Endothelial cell (in vitro differentiated cells): ENCODE measurements at regions not wholly inside any gene's neighbourhood (a gene's known extent, or its start where the extent isn't known, plus 50 kb on each side); places are given as distances from the start of the nearest gene placed in this dataset.

Experiments used
- DNase-seq: peaks from one replicate; pipeline ENCODE4 v3.0.0; 2021; ENCODE audit warnings: low spot score
- H3K27ac Mint-ChIP-seq: one replicate; pipeline ENCODE4 v1.8.0; 2021; ENCODE audit warnings: mixed read lengths, inconsistent platforms; ENCODE audit not compliant: unreplicated experiment
- H3K27me3 Mint-ChIP-seq: one replicate; pipeline ENCODE4 v1.8.0; 2021; ENCODE audit warnings: mild to moderate bottlenecking, moderate library complexity, mixed read lengths, inconsistent platforms; ENCODE audit not compliant: unreplicated experiment
- H3K36me3 Mint-ChIP-seq: one replicate; pipeline ENCODE4 v1.8.0; 2021; ENCODE audit warnings: mild to moderate bottlenecking, low read depth, mixed read lengths, inconsistent platforms; ENCODE audit not compliant: unreplicated experiment
- H3K4me1 Mint-ChIP-seq: one replicate; pipeline ENCODE4 v1.8.0; 2021; ENCODE audit warnings: mild to moderate bottlenecking, mixed read lengths, inconsistent platforms; ENCODE audit not compliant: unreplicated experiment
- H3K4me3 Mint-ChIP-seq: one replicate; pipeline ENCODE4 v1.8.0; 2021; ENCODE audit warnings: mild to moderate bottlenecking, mixed read lengths, inconsistent platforms; ENCODE audit not compliant: unreplicated experiment
- H3K9me3 Mint-ChIP-seq: one replicate; pipeline ENCODE4 v1.8.0; 2021; ENCODE audit warnings: mixed read lengths, inconsistent platforms; ENCODE audit not compliant: unreplicated experiment
- CTCF ChIP-seq: fragments of 200-600 bp; sonication (generic); IDR thresholded peaks from one replicate; pipeline ENCODE4 v1.5.0; 2021; ENCODE audit warnings: antibody characterized with exemption; ENCODE audit not compliant: unreplicated experiment

GRCh38 chr1:190578017-190578416 lies 100.4 kb upstream of the BRINP3 start:
- Mint-ChIP-seq H3K27ac (no peak overlapping the region), H3K4me1 (no peaks in the 10 kb centered on the region), H3K4me3 (no peak overlapping the region), H3K36me3 (no peaks in the 10 kb centered on the region), H3K9me3 (no peaks in the 10 kb centered on the region), H3K27me3 (no peaks in the 10 kb centered on the region)
- no peak for TF ChIP-seq CTCF
- no peak for DNase-seq

- no peaks in the 10 kb centered on the region for H3K36me3 Mint-ChIP-seq
These were observed 100.9 kb upstream of the BRINP3 start for GRCh38 chr1:190578526-190578925.

GRCh38 chr1:190579552-190580193 lies 102.0 kb upstream of the BRINP3 start:
- no peak for TF ChIP-seq CTCF
- Mint-ChIP-seq H3K36me3 (no peaks in the 10 kb centered on the region), H3K4me3 (no peak overlapping the region), H3K4me1 (no peaks in the 10 kb centered on the region), H3K9me3 (no peaks in the 10 kb centered on the region), H3K27ac (no peak overlapping the region), H3K27me3 (no peaks in the 10 kb centered on the region)
- DNase-seq = no peak

More at GRCh38 chr1:190578526-190578925, 100.9 kb upstream of the BRINP3 start:
- no peak for TF ChIP-seq CTCF
- Mint-ChIP-seq H3K4me3 (no peak overlapping the region), H3K27me3 (no peaks in the 10 kb centered on the region), H3K4me1 (no peaks in the 10 kb centered on the region), H3K9me3 (no peaks in the 10 kb centered on the region), H3K27ac (no peak overlapping the region)
- DNase-seq = no peak

- TF ChIP-seq CTCF = no peak
- no peaks in the 10 kb centered on the region for H3K36me3 Mint-ChIP-seq
- H3K27ac Mint-ChIP-seq = no peak overlapping the region
- DNase-seq = no peak
- H3K27me3 Mint-ChIP-seq = no peaks in the 10 kb centered on the region
- H3K4me1 Mint-ChIP-seq = no peaks in the 10 kb centered on the region
- H3K9me3 Mint-ChIP-seq = no peaks in the 10 kb centered on the region
- no peak overlapping the region for H3K4me3 Mint-ChIP-seq
These were observed 106.2 kb upstream of the BRINP3 start for GRCh38 chr1:190583862-190584261.

GRCh38 chr1:190588424-190588823 lies 110.8 kb upstream of the BRINP3 start:
- Mint-ChIP-seq H3K4me1 (no peaks in the 10 kb centered on the region), H3K9me3 (no peaks in the 10 kb centered on the region), H3K36me3 (no peaks in the 10 kb centered on the region), H3K27ac (no peak overlapping the region), H3K4me3 (no peak overlapping the region), H3K27me3 (peaks cover 2% of the 10 kb centered on the region)
- no peak for DNase-seq
- TF ChIP-seq CTCF = no peak
